Osteoblast (primary cell): ENCODE measurements at regions not wholly inside any gene's neighbourhood (a gene's known extent, or its start where the extent isn't known, plus 50 kb on each side); places are given as distances from the start of the nearest gene placed in this dataset.

Experiments used
- DNase-seq: peaks from one replicate; pipeline ENCODE4 v3.0.0; 2011; ENCODE audit warnings: low spot score, mixed read lengths; ENCODE audit not compliant: insufficient read length; ENCODE audit errors: missing footprints
- H2AFZ ChIP-seq: 2 replicates; pipeline ENCODE4 v1.6.0; 2011; ENCODE audit warnings: mild to moderate bottlenecking, low read length
- H3K27ac ChIP-seq: 2 replicates; pipeline ENCODE4 v1.5.1; 2011; ENCODE audit warnings: mild to moderate bottlenecking, low read depth, low read length, moderate library complexity
- H3K27me3 ChIP-seq: 2 replicates; pipeline ENCODE4 v1.6.0; 2012; ENCODE audit warnings: mild to moderate bottlenecking, control low read depth, inconsistent platforms, low read length, moderate library complexity; ENCODE audit not compliant: insufficient read depth
- H3K36me3 ChIP-seq: 2 replicates; pipeline ENCODE4 v1.5.1; 2011; ENCODE audit warnings: mild to moderate bottlenecking, low read length, control low read depth, moderate library complexity; ENCODE audit not compliant: insufficient read depth
- H3K4me1 ChIP-seq: 2 replicates; pipeline ENCODE4 v1.5.1; 2011; ENCODE audit warnings: mild to moderate bottlenecking, low read length, control low read depth, moderate library complexity; ENCODE audit not compliant: insufficient read depth
- H3K4me2 ChIP-seq: 2 replicates; pipeline ENCODE4 v1.6.0; 2011; ENCODE audit warnings: mild to moderate bottlenecking, low read length; ENCODE audit not compliant: insufficient read depth
- H3K4me3 ChIP-seq: fragments of 200-600 bp; sonication (generic); 3 replicates; pipeline ENCODE4 v1.5.1; 2012; ENCODE audit warnings: mild to moderate bottlenecking, low read length, inconsistent platforms; ENCODE audit not compliant: insufficient read depth
- H3K79me2 ChIP-seq: 2 replicates; pipeline ENCODE4 v1.6.0; 2012; ENCODE audit warnings: mild to moderate bottlenecking, low read length, control low read depth, inconsistent platforms; ENCODE audit not compliant: insufficient read depth
- H3K9me3 ChIP-seq: 2 replicates; pipeline ENCODE4 v1.5.1; 2011; ENCODE audit warnings: low read depth, low read length, control low read depth
- H4K20me1 ChIP-seq: 2 replicates; pipeline ENCODE4 v1.6.0; 2012; ENCODE audit warnings: mild to moderate bottlenecking, low read length, control low read depth; ENCODE audit not compliant: insufficient read depth
- TF ChIP-seq, protein P1 (sequence below): IDR thresholded peaks from 2 replicates; pipeline ENCODE4 v1.5.1; 2011; ENCODE audit warnings: mild to moderate bottlenecking, low read depth, low read length, moderate library complexity; ENCODE audit errors: extremely low read depth

- Histone ChIP-seq H3K4me3 (no peak overlapping the region), H4K20me1 (no peaks in the 10 kb centered on the region), H3K9me3 (no peaks in the 10 kb centered on the region), H3K27ac (no peak overlapping the region), H2AFZ (no peak overlapping the region), H3K4me2 (no peak overlapping the region), H3K36me3 (no peaks in the 10 kb centered on the region), H3K79me2 (no peaks in the 10 kb centered on the region), H3K4me1 (no peaks in the 10 kb centered on the region), H3K27me3 (no peaks in the 10 kb centered on the region)
- no peak for DNase-seq
- TF ChIP-seq, protein P1, sequence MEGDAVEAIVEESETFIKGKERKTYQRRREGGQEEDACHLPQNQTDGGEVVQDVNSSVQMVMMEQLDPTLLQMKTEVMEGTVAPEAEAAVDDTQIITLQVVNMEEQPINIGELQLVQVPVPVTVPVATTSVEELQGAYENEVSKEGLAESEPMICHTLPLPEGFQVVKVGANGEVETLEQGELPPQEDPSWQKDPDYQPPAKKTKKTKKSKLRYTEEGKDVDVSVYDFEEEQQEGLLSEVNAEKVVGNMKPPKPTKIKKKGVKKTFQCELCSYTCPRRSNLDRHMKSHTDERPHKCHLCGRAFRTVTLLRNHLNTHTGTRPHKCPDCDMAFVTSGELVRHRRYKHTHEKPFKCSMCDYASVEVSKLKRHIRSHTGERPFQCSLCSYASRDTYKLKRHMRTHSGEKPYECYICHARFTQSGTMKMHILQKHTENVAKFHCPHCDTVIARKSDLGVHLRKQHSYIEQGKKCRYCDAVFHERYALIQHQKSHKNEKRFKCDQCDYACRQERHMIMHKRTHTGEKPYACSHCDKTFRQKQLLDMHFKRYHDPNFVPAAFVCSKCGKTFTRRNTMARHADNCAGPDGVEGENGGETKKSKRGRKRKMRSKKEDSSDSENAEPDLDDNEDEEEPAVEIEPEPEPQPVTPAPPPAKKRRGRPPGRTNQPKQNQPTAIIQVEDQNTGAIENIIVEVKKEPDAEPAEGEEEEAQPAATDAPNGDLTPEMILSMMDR = no peak
Measured at GRCh38 chr4:52317981-52318380, 266.9 kb downstream of the SPATA18 start.

GRCh38 chr4:52329894-52330293 is 278.8 kb downstream of the SPATA18 start:
- Histone ChIP-seq H3K27me3 (no peaks in the 10 kb centered on the region), H3K9me3 (no peaks in the 10 kb centered on the region), H3K4me3 (no peak overlapping the region), H3K36me3 (no peaks in the 10 kb centered on the region), H3K4me1 (no peaks in the 10 kb centered on the region), H2AFZ (no peak overlapping the region), H3K27ac (no peak overlapping the region), H4K20me1 (no peaks in the 10 kb centered on the region), H3K79me2 (no peaks in the 10 kb centered on the region), H3K4me2 (no peak overlapping the region)
- TF ChIP-seq, protein P1 = no peak
- DNase-seq = no peak

- Histone ChIP-seq H3K27me3 (no peaks in the 10 kb centered on the region), H3K27ac (no peak overlapping the region), H3K79me2 (no peaks in the 10 kb centered on the region), H3K36me3 (no peaks in the 10 kb centered on the region), H2AFZ (no peak overlapping the region), H3K4me2 (no peak overlapping the region), H3K9me3 (no peaks in the 10 kb centered on the region), H4K20me1 (no peaks in the 10 kb centered on the region), H3K4me1 (no peaks in the 10 kb centered on the region), H3K4me3 (no peak overlapping the region)
- no peak for DNase-seq
- TF ChIP-seq, protein P1 = no peak
Measured at GRCh38 chr4:52343595-52343994, 292.5 kb downstream of the SPATA18 start.

DNA sequence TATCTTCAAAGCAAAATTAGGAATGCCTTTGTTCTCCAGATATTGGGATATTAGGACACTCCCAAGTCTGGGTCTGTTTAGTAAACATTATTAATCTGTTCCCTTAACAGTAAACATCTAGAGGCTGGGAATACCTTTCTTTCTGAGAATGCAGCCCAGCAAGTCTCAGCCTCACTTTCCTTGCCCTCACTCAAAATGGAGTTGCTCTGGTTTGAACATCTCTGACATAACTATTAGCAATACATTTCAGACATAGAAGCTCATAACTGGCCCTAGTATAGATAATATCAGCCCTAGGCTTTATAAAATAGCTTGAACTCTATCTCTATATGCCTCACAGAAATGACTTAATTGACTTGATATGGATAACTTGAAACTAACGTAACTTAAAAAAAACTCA is 299.8 kb downstream of the SPATA18 start:
- H3K79me2 ChIP-seq = no peaks in the 10 kb centered on the region
- no peak for DNase-seq
- no peaks in the 10 kb centered on the region for H3K4me1 ChIP-seq
- no peak overlapping the region for H3K4me2 ChIP-seq
- H3K27me3 ChIP-seq = no peaks in the 10 kb centered on the region
- no peak overlapping the region for H3K27ac ChIP-seq
- H3K36me3 ChIP-seq = no peaks in the 10 kb centered on the region
- H2AFZ ChIP-seq = no peak overlapping the region
- H3K4me3 ChIP-seq = no peak overlapping the region
- no peaks in the 10 kb centered on the region for H4K20me1 ChIP-seq
- TF ChIP-seq, protein P1 = no peak
- no peaks in the 10 kb centered on the region for H3K9me3 ChIP-seq
